AG09319 (cell line): ENCODE measurements at regions not wholly inside any gene's neighbourhood (a gene's known extent, or its start where the extent isn't known, plus 50 kb on each side); places are given as distances from the start of the nearest gene placed in this dataset.
"Not testable (repeated sequence)": the region's sequence is repeated elsewhere in the genome, so short reads cannot be mapped to it uniquely, and the experiment has no call there.

ENCODE experiments used
- DNase-seq: peaks from one replicate; pipeline ENCODE4 v3.0.0-alpha.2; 2010; ENCODE audit warnings: low read depth; ENCODE audit errors: extremely low read depth
- TF ChIP-seq, protein P1 (sequence below): IDR thresholded peaks from 2 replicates; pipeline ENCODE4 v1.5.1; 2011; ENCODE audit warnings: low read depth, mild to moderate bottlenecking, inconsistent platforms, low read length, moderate library complexity

DNA sequence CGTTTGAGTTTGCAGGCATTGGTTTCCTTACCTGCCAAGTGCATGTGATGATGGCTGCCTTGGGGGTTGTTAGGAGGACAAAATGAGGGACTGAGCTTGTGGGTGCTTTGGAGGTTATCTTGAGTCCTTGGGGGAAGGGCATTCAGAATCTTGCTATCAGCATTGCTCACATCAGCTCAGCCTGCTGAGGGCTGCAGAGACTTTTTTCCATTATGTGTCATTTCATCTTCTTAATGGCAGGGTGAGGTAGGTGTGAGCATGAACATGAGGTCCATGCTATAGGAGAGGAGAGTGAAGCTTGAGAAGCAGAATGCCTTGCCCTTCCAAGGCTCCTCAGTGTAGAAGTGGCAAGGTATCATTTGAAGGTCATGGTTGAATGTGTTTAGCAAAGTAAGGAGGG lies 112.3 kb downstream of the MIAT start:
- TF ChIP-seq, protein P1, sequence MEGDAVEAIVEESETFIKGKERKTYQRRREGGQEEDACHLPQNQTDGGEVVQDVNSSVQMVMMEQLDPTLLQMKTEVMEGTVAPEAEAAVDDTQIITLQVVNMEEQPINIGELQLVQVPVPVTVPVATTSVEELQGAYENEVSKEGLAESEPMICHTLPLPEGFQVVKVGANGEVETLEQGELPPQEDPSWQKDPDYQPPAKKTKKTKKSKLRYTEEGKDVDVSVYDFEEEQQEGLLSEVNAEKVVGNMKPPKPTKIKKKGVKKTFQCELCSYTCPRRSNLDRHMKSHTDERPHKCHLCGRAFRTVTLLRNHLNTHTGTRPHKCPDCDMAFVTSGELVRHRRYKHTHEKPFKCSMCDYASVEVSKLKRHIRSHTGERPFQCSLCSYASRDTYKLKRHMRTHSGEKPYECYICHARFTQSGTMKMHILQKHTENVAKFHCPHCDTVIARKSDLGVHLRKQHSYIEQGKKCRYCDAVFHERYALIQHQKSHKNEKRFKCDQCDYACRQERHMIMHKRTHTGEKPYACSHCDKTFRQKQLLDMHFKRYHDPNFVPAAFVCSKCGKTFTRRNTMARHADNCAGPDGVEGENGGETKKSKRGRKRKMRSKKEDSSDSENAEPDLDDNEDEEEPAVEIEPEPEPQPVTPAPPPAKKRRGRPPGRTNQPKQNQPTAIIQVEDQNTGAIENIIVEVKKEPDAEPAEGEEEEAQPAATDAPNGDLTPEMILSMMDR: no peak
- no peak for DNase-seq

DNA sequence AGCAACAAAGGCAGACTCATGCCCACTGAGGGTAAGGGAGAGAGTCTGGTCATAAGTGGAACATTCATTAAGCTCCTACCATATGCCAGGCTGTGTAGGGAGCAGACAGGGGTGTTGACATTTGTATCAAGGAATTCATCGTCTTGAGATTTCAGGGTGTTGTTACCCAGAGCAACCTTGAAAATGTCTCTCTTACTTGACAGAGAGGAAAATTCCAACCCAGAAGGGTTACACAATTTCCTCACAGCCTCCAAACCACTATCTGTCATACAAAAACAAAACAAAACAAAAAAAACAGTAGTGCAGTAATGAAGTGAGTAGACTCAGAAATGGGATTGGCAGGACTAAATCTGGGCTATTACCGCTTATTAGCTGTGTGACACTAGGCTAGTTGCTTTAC lies 113.2 kb downstream of the MIAT start:
- TF ChIP-seq, protein P1: no peak
- no peak for DNase-seq

DNA sequence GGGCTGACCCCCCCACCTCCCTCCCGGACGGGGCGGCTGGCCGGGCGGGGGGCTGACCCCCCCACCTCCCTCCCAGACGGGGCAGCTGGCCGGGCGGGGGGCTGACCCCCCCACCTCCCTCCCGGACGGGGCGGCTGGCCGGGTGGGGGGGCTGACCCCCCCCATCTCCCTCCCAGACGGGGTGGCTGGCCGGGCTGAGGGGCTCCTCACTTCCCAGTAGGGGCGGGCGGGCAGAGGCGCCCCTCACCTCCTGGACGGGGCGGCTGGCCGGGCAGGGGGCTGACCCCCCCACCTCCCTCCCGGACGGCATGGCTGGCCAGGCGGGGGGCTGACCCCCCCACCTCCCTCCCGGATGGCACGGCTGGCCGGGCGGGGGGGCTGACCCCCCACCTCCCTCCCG lies 115.7 kb downstream of the MIAT start:
- DNase-seq: not testable (repeated sequence)

DNA sequence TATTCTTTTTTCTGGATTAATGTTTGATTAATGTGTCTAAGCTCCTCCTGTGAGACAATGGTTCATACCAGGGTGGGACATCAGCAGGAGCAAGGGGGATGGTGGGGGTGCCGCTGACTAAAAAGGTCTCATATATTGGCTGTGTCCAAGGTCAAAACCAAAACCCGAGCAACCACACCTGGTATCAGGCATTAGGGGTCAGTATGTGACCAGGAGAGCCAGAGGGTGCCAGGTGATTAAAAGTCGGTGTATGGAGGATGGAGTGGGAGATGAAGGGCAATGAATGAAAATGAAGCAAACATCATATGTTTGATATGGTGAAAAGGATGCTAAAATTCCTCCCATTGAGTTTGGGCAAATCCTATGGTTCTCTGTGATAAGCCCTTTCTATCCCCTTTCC lies 118.0 kb downstream of the MIAT start:
- TF ChIP-seq, protein P1: no peak
- DNase-seq: no peak

DNA sequence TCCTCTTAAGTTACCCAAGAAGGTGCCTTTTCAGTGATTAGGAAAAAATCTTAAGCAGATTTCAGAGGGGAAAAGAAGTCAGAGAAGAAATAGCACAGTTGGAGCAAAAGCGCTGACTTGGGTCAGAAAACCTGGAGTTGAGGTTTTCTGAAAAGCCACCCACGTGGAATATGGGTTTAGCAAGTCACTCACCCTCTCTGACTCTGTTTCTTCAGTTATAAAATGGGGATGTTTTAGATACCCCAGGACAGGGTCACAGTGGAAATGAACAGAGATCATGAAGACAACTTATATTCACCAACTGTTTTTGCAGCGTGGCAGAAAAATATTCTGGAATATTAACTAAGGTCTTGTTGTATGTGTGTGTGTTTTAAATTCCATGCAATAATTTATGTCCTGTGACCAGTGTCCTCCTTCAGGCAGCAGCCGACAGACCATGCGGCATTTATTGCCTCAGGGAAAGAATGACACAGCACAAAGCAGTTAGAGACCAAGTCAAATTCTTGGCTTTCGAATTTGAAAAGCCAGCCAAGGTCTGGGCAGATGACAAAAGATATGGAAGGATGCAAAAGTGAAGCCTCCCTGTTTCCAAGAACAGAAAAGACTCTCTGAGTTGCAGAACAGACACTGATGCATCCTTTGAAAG lies 119.9 kb downstream of the MIAT start:
- TF ChIP-seq, protein P1: no peak
- DNase-seq: no peak

DNA sequence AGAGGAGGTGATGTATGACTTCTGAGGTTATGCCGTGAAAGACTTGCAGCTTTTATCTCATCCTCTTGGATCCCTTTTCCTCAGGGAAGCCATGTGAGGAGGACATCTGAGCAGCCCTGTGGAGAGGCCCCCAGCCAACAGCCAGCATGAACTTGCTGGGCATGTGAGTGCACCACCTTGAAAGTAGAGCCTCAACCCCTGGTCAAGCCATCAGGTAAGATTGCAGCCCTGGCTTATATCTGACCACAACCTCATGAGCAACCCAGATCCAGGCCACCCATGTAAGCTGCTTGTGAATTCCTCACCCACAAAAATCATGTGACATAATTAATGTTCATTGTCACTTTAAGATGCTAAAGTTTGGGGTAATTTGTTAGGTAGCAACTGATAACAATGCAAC lies 121.0 kb downstream of the MIAT start:
- TF ChIP-seq, protein P1: no peak

DNA sequence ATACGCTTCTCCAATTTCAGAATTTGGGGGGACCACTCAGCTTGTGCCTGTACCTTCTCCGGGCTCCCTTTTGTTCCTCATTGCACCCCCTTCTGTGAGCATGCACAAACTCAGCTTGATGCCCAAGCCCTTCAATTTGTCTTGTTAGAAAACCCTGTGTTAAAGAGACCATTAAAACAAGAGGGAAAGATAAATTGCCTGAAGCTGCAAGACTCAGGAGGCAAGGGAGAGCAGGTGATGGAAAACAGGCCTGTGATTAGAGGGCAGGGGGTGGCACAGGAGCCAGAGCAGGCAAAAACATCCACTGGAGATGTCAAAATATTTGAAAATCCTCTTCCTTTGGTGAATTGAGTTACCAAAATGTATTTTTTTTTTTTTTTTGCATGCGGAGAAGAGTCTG lies 121.7 kb downstream of the MIAT start:
- no peak for DNase-seq
- TF ChIP-seq, protein P1: no peak

More for the DNA sequence above, 121.0 kb downstream of the MIAT start:
- no peak for DNase-seq

DNA sequence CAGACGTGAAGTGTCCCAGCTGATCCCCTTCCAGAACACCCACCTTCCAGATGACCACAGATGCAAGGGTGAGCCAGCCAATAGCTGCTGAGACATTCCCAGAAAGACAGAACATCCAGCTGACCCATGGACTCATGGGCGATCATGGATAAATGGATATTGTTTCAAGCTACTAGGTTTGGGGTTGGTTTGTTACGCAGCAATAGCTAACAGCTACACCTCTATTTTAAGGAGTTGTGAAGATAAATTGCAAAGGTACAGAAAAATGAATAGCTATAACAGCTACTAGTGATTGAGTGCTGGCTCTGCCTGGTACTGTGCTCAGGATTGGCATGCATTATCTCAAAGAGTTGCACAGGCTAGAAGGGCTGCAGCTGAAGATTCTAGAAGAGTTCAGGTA lies 122.5 kb downstream of the MIAT start:
- no peak for DNase-seq
- TF ChIP-seq, protein P1: no peak
